HUES48 (cell line): ENCODE measurements at regions not wholly inside any gene's neighbourhood (a gene's known extent, or its start where the extent isn't known, plus 50 kb on each side); places are given as distances from the start of the nearest gene placed in this dataset.

Source experiments
- H3K27ac ChIP-seq: one replicate; pipeline ENCODE4 v1.7.0; 2013; ENCODE audit warnings: low read depth, low read length, inconsistent platforms
- H3K27me3 ChIP-seq: 2 replicates; pipeline ENCODE4 v1.6.1; 2013; ENCODE audit warnings: mild to moderate bottlenecking, low read length; ENCODE audit not compliant: control insufficient read depth, insufficient read depth
- H3K36me3 ChIP-seq: 2 replicates; pipeline ENCODE4 v1.6.1; 2013; ENCODE audit warnings: low read length; ENCODE audit not compliant: control insufficient read depth, insufficient read depth
- H3K4me1 ChIP-seq: 2 replicates; pipeline ENCODE4 v1.6.1; 2013; ENCODE audit warnings: mild to moderate bottlenecking, low read length; ENCODE audit not compliant: control insufficient read depth, insufficient read depth
- H3K4me3 ChIP-seq: 2 replicates; pipeline ENCODE4 v1.5.1; 2013; ENCODE audit warnings: mild to moderate bottlenecking, low read depth, low read length
- H3K9ac ChIP-seq: 2 replicates; pipeline ENCODE4 v1.6.1; 2013; ENCODE audit warnings: mild to moderate bottlenecking, low read depth, low read length, moderate library complexity
- H3K9me3 ChIP-seq: 2 replicates; pipeline ENCODE4 v1.6.1; 2013; ENCODE audit warnings: low read length; ENCODE audit not compliant: control insufficient read depth, insufficient read depth

DNA sequence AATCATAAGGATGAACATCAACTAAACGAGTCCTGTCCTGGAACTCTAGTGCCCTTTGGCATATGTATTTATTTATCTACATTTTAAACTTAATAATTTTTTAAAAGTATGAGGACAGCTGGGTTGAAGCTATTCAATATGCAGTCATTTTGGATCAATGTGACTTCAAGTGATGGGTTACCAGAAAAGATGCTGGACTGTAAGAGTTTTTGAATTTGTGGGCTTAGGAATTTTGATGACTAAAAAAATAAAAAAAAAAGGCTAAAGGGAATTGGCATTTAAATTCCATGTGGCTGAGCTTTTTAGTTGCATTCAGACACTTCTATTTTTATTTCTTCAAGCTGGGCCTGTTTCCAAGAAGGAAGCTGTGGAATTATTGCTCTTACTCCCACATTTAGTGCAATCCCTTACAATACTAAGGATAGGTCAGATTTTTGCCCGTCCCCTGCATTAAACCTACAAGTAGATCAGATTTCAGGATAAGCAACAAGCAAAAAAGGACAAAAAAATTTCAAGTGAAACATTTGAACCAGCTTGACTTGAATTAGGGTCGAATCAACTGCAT is 704.2 kb upstream of the CITED2 start:
- H3K27ac ChIP-seq = no peak overlapping the region
- no peaks in the 10 kb centered on the region for H3K27me3 ChIP-seq
- no peaks in the 10 kb centered on the region for H3K36me3 ChIP-seq
- H3K9me3 ChIP-seq = no peaks in the 10 kb centered on the region
- no peak overlapping the region for H3K9ac ChIP-seq
- no peak overlapping the region for H3K4me3 ChIP-seq
- no peaks in the 10 kb centered on the region for H3K4me1 ChIP-seq

GRCh38 chr6:140077827-140078560 is 703.5 kb upstream of the CITED2 start:
- H3K36me3 ChIP-seq = no peaks in the 10 kb centered on the region

GRCh38 chr6:140076105-140076504 is 701.7 kb upstream of the CITED2 start:
- H3K9ac ChIP-seq = no peak overlapping the region
- no peaks in the 10 kb centered on the region for H3K4me1 ChIP-seq
- H3K27ac ChIP-seq = no peak overlapping the region
- H3K4me3 ChIP-seq = no peak overlapping the region
- no peaks in the 10 kb centered on the region for H3K9me3 ChIP-seq
- no peaks in the 10 kb centered on the region for H3K36me3 ChIP-seq
- H3K27me3 ChIP-seq = no peaks in the 10 kb centered on the region

More at GRCh38 chr6:140077827-140078560, 703.5 kb upstream of the CITED2 start:
- H3K9ac ChIP-seq = no peak overlapping the region
- no peak overlapping the region for H3K4me3 ChIP-seq
- no peaks in the 10 kb centered on the region for H3K4me1 ChIP-seq
- H3K9me3 ChIP-seq = no peaks in the 10 kb centered on the region
- H3K27me3 ChIP-seq = no peaks in the 10 kb centered on the region
- H3K27ac ChIP-seq = no peak overlapping the region

DNA sequence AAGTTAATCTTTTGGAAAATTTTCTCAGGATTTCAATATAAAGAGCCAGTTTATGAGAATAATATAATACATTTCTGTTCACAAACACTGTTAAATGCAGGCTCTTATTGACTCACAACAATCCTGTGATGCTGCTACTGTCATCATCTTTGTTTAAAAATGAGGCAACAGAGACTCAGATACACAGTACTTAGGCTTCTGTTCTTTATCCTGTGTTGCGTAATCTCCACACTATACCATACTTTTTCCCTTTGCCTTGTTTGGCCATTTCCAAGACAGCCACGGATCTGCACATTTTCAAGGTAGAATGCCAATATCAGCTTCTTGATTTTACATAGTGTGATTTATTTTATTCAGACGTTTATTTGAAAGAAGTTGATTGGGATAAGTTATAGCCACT is 699.0 kb upstream of the CITED2 start:
- H3K36me3 ChIP-seq = no peaks in the 10 kb centered on the region
- H3K27ac ChIP-seq = no peak overlapping the region
- H3K4me3 ChIP-seq = no peak overlapping the region
- H3K4me1 ChIP-seq = no peaks in the 10 kb centered on the region
- H3K9me3 ChIP-seq = no peaks in the 10 kb centered on the region
- H3K9ac ChIP-seq = no peak overlapping the region
- H3K27me3 ChIP-seq = no peaks in the 10 kb centered on the region

GRCh38 chr6:140071601-140072062 is 697.2 kb upstream of the CITED2 start:
- Histone ChIP-seq H3K36me3 (no peaks in the 10 kb centered on the region), H3K27ac (no peak overlapping the region), H3K27me3 (no peaks in the 10 kb centered on the region), H3K9me3 (no peaks in the 10 kb centered on the region), H3K4me3 (no peak overlapping the region), H3K4me1 (no peaks in the 10 kb centered on the region), H3K9ac (no peak overlapping the region)

DNA sequence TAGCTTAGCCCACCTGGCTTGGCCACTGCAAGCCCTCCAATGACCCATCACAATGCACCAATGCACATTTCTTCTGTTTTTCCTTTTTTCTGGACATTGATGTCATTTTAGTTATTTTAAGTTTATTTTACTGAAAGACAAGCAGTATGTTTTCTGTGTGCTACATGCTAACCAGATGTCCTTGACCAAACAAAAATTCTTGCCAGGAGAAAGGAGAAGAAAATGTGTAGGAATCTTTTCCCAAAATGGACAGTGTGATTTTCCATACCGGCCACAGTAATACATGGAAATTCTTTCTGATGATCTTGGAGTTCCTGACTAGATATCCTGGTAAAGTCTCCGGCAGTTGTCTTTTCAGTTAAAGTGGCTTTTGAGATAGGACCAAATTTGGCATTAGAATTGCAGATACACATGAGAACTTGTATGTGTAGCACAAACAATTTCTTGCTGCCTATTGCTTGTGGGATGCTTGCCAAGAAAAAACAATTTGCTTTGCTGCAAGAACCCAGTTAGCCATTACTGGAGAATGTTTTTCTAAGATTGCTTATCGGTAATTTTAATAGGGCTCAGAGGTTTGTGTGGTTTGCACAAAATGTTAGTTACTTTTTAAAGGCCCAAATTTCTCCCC is 696.5 kb upstream of the CITED2 start:
- Histone ChIP-seq H3K9me3 (no peaks in the 10 kb centered on the region), H3K27me3 (no peaks in the 10 kb centered on the region), H3K9ac (no peak overlapping the region), H3K4me1 (no peaks in the 10 kb centered on the region), H3K36me3 (no peaks in the 10 kb centered on the region), H3K4me3 (no peak overlapping the region), H3K27ac (no peak overlapping the region)

DNA sequence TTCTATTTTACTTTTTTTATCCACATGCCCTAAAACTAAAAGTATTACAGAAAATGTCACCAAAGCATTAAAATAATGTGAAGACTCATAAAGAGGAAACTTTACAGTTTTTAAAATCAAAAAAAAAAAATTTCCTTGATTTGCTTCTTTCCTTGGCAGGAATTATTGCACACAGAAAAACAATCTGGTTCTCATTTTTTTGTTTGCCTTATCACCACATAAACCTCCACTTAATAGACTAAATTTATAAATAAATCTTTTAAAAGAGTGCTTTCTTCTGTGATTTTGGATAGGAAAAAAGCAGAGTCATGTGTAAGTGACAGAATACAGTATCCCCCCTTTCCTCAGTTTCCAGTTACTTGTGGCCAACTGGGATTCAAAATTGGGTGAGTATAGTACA is 695.1 kb upstream of the CITED2 start:
- H3K9me3 ChIP-seq = no peaks in the 10 kb centered on the region
- H3K36me3 ChIP-seq = no peaks in the 10 kb centered on the region
- no peak overlapping the region for H3K4me3 ChIP-seq
- no peaks in the 10 kb centered on the region for H3K27me3 ChIP-seq
- H3K9ac ChIP-seq = no peak overlapping the region
- H3K27ac ChIP-seq = no peak overlapping the region
- 0 out of 2 replicates have a peak, but pooled peaks cover 5% of the 10 kb centered on the region for H3K4me1 ChIP-seq

GRCh38 chr6:140068801-140069200 is 694.4 kb upstream of the CITED2 start:
- H3K36me3 ChIP-seq = no peaks in the 10 kb centered on the region
- H3K4me3 ChIP-seq = no peak overlapping the region
- no peaks in the 10 kb centered on the region for H3K9me3 ChIP-seq
- 0 out of 2 replicates have a peak, but pooled peaks cover 5% of the 10 kb centered on the region for H3K4me1 ChIP-seq
- no peak overlapping the region for H3K27ac ChIP-seq
- no peak overlapping the region for H3K9ac ChIP-seq
- no peaks in the 10 kb centered on the region for H3K27me3 ChIP-seq

- Histone ChIP-seq H3K9ac (no peak overlapping the region), H3K4me3 (no peak overlapping the region), H3K27ac (no peak overlapping the region), H3K4me1 (0 out of 2 replicates have a peak, but pooled peaks cover 5% of the 10 kb centered on the region), H3K9me3 (no peaks in the 10 kb centered on the region), H3K36me3 (no peaks in the 10 kb centered on the region), H3K27me3 (no peaks in the 10 kb centered on the region)
Observed at GRCh38 chr6:140064366-140064765, 689.9 kb upstream of the CITED2 start.

DNA sequence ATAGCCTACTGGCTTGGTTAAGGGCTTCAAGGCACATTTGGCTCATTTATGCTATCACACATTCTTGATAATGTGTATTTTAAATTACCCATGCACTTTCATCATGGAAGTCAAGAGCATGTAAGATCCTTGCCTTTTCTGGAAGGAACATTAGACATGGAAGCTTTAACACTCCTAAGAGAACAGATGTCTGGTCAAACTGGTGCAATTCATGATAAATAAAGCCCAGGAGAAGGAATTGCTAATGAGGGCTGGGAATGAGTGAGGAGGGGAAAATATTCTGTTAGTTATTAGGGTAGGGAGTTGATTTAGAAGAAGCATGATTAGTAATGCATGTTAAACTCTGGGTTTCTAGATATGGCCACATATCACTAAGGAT is 688.6 kb upstream of the CITED2 start:
- H3K4me1 ChIP-seq = 0 out of 2 replicates have a peak, but pooled peaks cover 5% of the 10 kb centered on the region
- no peak overlapping the region for H3K4me3 ChIP-seq
- H3K9ac ChIP-seq = no peak overlapping the region
- H3K27me3 ChIP-seq = no peaks in the 10 kb centered on the region
- no peaks in the 10 kb centered on the region for H3K36me3 ChIP-seq
- H3K9me3 ChIP-seq = no peaks in the 10 kb centered on the region
- no peak overlapping the region for H3K27ac ChIP-seq
